NCI-H1436 (cell line): ENCODE measurements at regions not wholly inside any gene's neighbourhood (a gene's known extent, or its start where the extent isn't known, plus 50 kb on each side); places are given as distances from the start of the nearest gene placed in this dataset.

Experiments used
- DNase-seq: peaks from one replicate; lab custom pipeline; 2025; lab: John Stamatoyannopoulos, UW

DNA sequence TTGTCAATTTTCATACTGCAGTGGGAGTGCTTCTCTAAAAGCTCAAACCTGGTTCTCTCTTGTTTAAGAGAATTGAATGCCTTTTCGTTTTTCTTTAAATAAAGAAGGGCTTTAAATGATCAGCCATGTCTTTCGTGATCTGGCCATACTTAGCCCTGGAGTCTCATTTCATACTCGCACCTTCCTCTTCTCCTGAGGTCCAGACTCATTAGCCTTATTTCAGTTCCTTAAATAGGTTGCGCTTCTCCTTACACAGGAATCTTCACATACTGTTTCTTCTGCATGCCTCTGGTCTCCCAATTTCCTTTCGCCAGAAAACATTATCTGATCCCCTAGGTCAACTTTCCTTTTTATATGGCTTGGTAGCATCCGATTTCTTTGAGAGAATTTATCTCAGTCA, 565.6 kb upstream of the TENM3 start:
- DNase-seq: no peak

- no peak for DNase-seq
Observed at GRCh38 chr4:181679754-181680153, 563.4 kb upstream of the TENM3 start.

DNA sequence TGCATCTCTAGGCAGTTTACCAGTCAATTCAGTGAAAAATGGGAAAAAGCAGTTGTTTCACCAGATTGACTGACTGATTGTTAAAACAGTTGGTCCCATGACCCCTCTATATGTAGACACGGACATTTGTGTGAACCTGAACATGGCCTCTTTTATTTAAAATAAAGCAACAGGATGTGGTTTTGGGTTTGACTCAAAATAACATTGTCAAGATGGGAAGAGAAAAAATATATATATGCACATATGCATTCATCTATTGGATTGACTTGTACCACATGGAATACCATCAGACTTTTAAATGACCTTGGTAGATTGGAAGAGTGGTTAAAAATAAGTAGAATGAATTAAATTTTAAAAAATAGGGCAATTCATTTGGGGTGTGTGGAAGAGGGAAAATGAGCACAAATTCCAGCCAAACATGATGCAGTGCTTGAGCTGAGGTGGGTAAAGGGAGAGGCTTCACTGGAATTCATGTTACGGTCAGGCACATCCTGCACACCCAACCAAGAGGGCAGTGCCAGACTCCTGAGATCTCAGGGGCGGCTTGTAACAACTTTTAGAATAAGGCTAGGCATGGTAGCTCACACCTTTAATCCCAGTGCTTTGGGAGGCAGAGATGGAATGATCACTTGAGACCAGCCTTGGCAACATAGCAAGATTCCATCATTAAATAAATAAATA, 560.7 kb upstream of the TENM3 start:
- no peak for DNase-seq

- DNase-seq: no peak
Observed at GRCh38 chr4:181684310-181684709, 558.9 kb upstream of the TENM3 start.

DNA sequence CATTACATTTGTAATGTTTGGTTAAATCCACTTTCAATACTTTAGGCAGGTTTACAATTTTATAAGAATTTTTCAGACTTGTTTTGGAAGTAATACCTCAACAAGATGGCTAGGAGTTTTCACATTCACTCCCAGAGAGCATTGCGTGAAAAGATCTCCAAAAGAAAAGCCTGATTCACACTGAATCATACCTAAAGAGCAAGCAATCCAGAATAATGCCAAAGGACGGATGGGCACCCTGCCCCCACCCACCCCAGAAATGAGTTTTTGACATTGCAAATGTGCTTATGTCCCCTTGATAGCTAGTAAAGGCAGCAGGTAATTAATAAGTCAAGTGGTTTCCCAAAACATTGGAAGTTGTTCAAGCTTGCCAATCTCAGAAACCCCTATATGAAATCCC, 557.7 kb upstream of the TENM3 start:
- no peak for DNase-seq

DNA sequence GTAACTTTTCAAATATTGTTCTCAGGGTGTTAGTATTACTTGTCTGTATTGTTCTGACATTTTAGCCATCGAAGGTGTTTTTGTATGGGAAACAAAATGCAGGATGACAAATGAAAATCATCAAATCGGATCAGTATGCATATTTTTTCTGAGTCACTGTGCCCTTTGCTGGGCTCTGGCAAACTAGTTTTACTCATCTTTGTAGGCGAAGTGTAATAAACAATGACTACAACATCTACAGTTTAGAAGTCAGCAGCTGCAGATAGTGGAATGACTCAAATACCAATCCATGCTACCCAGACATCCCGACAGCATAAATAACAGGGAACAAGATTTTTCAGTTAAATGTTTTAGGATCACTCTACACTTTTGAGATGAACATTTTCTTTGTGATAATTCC, 557.3 kb upstream of the TENM3 start:
- no peak for DNase-seq

DNA sequence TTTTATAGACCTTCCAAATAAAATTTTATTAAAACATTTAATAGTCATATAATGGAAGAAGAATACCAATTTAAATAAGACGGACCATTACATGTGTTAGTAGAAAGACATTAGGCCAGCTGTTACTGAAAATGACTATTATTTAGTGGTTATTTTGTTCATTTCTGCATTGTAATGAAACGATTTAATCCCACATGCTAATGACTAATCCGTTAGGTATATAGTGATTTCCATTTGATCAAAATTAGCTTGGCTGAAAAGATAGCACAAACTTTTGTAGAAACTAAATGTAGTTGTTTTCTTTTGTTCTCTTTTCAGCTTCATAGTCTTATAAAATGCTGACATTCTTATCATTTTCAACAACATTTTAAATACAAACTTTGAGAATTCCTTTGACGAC, 556.1 kb upstream of the TENM3 start:
- DNase-seq: no peak

DNA sequence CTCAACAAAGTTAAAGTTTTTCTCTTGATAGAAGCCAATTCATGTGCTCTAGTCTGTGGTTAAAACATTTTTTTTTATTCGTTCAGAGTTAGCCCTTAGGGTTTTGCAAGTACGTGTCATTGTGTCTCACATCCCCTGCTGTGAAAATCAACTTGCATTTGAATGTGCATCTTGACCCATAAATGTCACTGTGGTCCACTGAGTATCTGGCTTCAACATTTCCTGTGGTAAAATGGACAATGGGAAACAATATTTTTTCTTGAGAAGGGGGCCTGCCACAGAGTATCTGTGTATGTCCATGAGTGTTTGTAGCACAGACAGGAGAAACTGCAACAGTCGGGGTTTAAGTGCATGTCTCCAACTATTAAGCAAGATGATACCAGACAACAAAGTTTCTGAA, 554.8 kb upstream of the TENM3 start:
- DNase-seq: no peak

- DNase-seq: no peak
Observed at GRCh38 chr4:181688872-181689271, 554.3 kb upstream of the TENM3 start.

- DNase-seq: no peak
Observed at GRCh38 chr4:181690498-181690897, 552.7 kb upstream of the TENM3 start.

- no peak for DNase-seq
Observed at GRCh38 chr4:181692965-181693364, 550.2 kb upstream of the TENM3 start.

GRCh38 chr4:181693517-181693916, 549.7 kb upstream of the TENM3 start:
- DNase-seq: no peak

GRCh38 chr4:181698221-181698620, 545.0 kb upstream of the TENM3 start:
- no peak for DNase-seq

DNA sequence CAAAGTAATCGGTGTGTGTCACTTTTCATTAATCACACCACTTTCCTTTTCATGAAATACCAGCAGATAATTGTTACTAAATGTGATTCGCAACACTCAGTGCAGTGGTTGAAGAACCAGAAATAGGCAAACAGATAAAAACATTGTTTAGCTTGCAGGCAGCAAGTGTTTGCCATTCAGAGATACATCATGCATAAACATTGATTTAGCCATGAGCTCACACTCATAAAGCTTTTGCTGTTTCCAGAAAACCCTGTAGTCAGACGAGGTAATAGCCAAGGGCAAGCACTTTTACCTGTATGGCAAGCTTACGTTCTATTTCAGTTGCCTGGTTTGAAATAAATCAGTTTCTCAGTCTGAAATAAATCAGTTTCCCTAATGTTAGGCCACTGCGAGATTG, 542.0 kb upstream of the TENM3 start:
- no peak for DNase-seq

DNA sequence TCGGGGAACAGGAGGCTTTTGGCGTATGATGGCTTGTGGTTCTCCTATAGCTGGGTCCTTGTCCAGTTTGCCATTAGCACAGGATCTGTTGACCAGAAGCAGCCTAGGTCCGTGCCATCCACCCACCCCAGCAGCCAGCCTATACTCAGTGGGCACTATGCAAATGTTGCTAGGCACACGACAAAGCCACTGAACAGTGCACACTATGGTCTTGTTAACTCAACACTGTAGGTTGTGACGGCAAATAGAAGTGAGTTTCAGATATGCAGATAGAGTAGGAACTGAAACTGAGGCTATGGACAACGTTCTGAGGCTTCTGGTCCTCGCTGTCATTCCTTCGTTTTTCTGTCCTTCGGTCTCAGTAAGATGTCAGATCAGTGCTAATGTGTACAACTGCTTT, 541.3 kb upstream of the TENM3 start:
- no peak for DNase-seq

DNA sequence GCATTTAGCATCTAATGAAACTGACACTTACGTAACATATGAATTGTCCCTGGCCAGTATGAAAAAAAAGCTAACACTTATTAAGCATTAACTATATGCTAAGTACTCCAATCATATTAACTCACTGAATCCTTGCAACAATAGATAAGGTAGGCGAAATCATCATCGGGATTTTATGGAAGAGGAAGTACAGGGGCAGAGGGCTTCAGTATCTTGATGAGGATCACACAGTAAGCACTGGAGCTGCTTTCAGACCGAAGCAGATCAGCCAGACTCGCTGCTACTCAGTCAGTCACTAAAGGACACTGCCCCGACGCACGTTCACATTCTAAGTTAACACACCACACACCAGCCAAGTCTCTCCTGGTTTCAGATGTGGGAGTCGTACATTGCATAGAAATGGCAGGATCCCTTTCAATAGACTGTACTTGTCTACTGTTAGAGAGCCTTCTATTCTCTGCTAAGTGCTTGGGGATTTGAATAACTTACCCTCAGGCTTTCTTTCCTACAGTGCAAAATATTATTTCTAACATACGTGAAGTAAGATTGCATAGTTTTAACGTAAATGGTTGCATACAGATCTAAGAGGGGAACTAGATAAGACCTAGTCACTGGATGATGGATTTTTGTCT, 540.2 kb upstream of the TENM3 start:
- DNase-seq: no peak

DNA sequence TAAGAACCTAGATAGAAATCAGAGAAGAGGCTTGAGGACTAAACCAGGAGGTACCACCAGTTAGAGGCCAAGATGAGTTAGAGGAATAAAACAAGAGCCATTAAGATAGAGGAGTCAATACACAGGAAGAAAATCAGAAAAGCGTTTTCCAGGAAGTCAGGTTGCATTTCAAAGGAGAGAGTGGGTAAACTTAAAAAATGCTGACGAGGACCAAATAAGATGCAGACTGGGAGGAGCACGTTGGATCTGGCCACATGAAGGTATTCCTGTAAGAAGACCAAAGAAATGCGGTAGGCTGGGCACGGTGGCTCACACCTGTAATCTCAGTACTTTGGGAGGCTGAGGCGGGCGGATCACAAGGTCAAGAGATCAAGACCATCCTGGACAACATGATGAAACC, 533.1 kb upstream of the TENM3 start:
- no peak for DNase-seq

DNA sequence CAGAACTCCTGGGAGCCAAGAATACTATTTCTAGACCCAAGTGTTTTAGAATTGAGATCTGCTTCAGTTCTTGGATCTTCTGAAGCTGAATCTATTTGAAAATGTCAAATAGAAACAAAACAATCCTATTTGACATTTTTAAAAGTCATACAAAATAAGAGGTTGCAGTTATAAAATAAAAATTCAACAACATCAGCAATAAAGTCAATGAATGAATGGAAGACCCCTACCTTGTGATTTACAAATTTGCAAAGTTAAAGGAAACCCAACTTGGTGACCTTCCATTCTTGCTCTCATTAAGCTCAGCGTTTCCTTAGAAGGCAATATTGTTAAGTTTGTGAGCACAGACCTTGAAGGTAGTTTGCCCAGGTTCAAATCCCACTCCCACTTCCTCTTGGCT, 531.8 kb upstream of the TENM3 start:
- no peak for DNase-seq

DNA sequence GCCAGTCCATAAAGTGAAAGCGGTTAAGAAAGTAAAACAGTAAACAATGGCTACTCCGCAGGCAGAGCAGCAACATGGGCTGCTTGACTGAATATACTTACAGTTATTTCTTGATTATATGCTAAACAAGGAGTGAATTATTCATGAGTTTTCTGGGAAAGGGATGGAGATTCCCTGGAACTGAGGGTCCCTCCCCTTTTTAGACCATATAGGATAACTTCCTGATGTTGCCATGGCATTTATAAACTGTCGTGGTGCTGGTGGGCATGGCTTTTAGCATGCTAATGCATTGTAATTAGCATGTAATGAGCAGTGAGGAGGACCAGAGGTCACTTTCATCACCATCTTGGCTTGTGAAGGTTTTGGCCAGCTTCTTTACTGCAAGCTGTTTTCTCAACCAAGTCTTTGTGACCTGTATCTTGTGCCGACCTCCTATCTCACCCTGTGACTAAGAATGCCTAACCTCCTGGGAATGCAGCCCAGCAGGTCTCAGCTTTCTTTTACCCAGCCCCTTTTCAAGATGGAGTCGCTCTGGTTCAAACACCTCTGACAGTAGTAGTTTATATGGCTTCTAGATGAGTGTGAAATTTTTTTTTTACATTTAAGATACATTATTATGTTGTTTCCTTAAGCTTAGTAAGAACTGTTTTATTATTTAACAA, 514.8 kb upstream of the TENM3 start:
- no peak for DNase-seq

GRCh38 chr4:181731900-181732299, 511.3 kb upstream of the TENM3 start:
- DNase-seq: no peak

DNA sequence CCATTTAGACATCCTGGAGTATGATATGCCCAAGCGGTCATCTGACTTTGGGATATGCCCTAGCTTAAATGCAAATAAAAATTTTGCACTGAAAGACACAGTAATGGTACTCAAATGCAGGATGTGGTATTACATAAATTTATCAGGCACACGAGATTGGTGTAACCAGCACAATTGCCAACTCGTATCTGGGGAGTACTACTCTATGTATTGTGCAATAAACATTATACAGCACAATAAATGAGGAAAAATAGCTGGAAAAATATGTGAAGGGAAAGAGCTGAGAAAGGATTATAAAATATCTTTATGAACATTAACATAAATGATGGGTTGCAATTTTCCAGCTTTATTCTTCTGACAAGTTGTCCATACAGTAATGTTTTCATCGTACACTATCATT, 505.5 kb upstream of the TENM3 start:
- no peak for DNase-seq

- DNase-seq: no peak
Observed at GRCh38 chr4:181739031-181739430, 504.2 kb upstream of the TENM3 start.

GRCh38 chr4:181741513-181741912, 501.7 kb upstream of the TENM3 start:
- no peak for DNase-seq
